ENCODE measurements at regions not wholly inside any gene's neighbourhood (a gene's known extent, or its start where the extent isn't known, plus 50 kb on each side); places are given as distances from the start of the nearest gene placed in this dataset.

- Histone ChIP-seq H3K4me2 (no peak overlapping the region), H3K4me3 (IDR thresholded peaks at IDR 0.05; ENCODE audit: insufficient read depth, low read depth, low read length) (no peak overlapping the region), H3K27me3 (ENCODE audit: insufficient read depth, low read depth) (peaks cover 44% of the 10 kb centered on the region; the same call in 1 of the 2 replicates), H3K36me3 (ENCODE audit: insufficient read depth) (no peaks in the 10 kb centered on the region), H3K79me2 (ENCODE audit: insufficient read depth, low read depth) (no peaks in the 10 kb centered on the region), H4K20me1 (ENCODE audit: insufficient read depth) (no peaks in the 10 kb centered on the region), H3K27ac (no peak overlapping the region), H2AFZ (ENCODE audit: low read depth) (no peak overlapping the region), H3K9ac (no peak overlapping the region), H3K4me1 (ENCODE audit: low read depth, poor library complexity, severe bottlenecking) (no peaks in the 10 kb centered on the region)
- TF ChIP-seq CTCF (conservative IDR thresholded peaks at IDR 0.05; ENCODE audit: low read depth, low read length), result no peak
These were observed 219.1 kb upstream of the ZC3H12A start for GRCh38 chr1:37255136-37255795.

- Histone ChIP-seq H3K4me3 (IDR thresholded peaks at IDR 0.05; ENCODE audit: insufficient read depth, low read depth, low read length) (no peak overlapping the region), H4K20me1 (ENCODE audit: insufficient read depth) (no peaks in the 10 kb centered on the region), H3K4me1 (ENCODE audit: low read depth, poor library complexity, severe bottlenecking) (no peaks in the 10 kb centered on the region), H3K4me2 (no peak overlapping the region), H3K79me2 (ENCODE audit: insufficient read depth, low read depth) (no peaks in the 10 kb centered on the region), H3K27ac (no peak overlapping the region), H3K36me3 (ENCODE audit: insufficient read depth) (no peaks in the 10 kb centered on the region), H3K9ac (no peak overlapping the region), H3K27me3 (ENCODE audit: insufficient read depth, low read depth) (peaks cover 44% of the 10 kb centered on the region; the same call in 1 of the 2 replicates), H2AFZ (ENCODE audit: low read depth) (no peak overlapping the region)
- no peak for TF ChIP-seq CTCF (conservative IDR thresholded peaks at IDR 0.05; ENCODE audit: low read depth, low read length)
These were observed 218.5 kb upstream of the ZC3H12A start for GRCh38 chr1:37255868-37256267.

- Histone ChIP-seq H3K4me3 (IDR thresholded peaks at IDR 0.05; ENCODE audit: insufficient read depth, low read depth, low read length) (no peak overlapping the region), H3K27ac (no peak overlapping the region), H3K79me2 (ENCODE audit: insufficient read depth, low read depth) (no peaks in the 10 kb centered on the region), H4K20me1 (ENCODE audit: insufficient read depth) (no peaks in the 10 kb centered on the region), H3K36me3 (ENCODE audit: insufficient read depth) (no peaks in the 10 kb centered on the region), H2AFZ (ENCODE audit: low read depth) (no peak overlapping the region), H3K9ac (no peak overlapping the region), H3K4me1 (ENCODE audit: low read depth, poor library complexity, severe bottlenecking) (no peaks in the 10 kb centered on the region), H3K4me2 (no peak overlapping the region), H3K27me3 (ENCODE audit: insufficient read depth, low read depth) (peaks cover 37% of the 10 kb centered on the region; the same call in 1 of the 2 replicates)
- no peak for TF ChIP-seq CTCF (conservative IDR thresholded peaks at IDR 0.05; ENCODE audit: low read depth, low read length)
These were observed 216.7 kb upstream of the ZC3H12A start for GRCh38 chr1:37257646-37258045.

- Histone ChIP-seq H3K27me3 (ENCODE audit: insufficient read depth, low read depth) (peaks cover 36% of the 10 kb centered on the region; the same call in 1 of the 2 replicates), H3K4me1 (ENCODE audit: low read depth, poor library complexity, severe bottlenecking) (no peaks in the 10 kb centered on the region), H4K20me1 (ENCODE audit: insufficient read depth) (no peaks in the 10 kb centered on the region), H3K27ac (no peak overlapping the region), H3K36me3 (ENCODE audit: insufficient read depth) (no peaks in the 10 kb centered on the region), H3K9ac (no peak overlapping the region), H3K4me3 (IDR thresholded peaks at IDR 0.05; ENCODE audit: insufficient read depth, low read depth, low read length) (no peak overlapping the region), H3K4me2 (no peak overlapping the region), H2AFZ (ENCODE audit: low read depth) (no peak overlapping the region), H3K79me2 (ENCODE audit: insufficient read depth, low read depth) (no peaks in the 10 kb centered on the region)
- TF ChIP-seq CTCF (conservative IDR thresholded peaks at IDR 0.05; ENCODE audit: low read depth, low read length), result no peak
These were observed 216.3 kb upstream of the ZC3H12A start for GRCh38 chr1:37258068-37258467.
